CD4-positive, alpha-beta T cell (primary cell): ENCODE measurements at regions not wholly inside any gene's neighbourhood (a gene's known extent, or its start where the extent isn't known, plus 50 kb on each side); places are given as distances from the start of the nearest gene placed in this dataset.

Source experiments
- ATAC-seq: fragments of 200-7000 bp; cut with Tn5 transposase; one replicate; pipeline ENCODE4 v1.10.0; 2022; ENCODE audit warnings: mild to moderate bottlenecking; ENCODE audit not compliant: poor library complexity
- CTCF ChIA-PET: fragments of 350-600 bp; sonication (Branson Sonifier 250); formaldehyde crosslinking; loops from one replicate; lab custom pipeline; 2021; ENCODE audit warnings: antibody characterized with exemption, inconsistent platforms; lab: Charles Lee
- POLR2A ChIA-PET: fragments of 350-600 bp; sonication (Branson Sonifier 250); formaldehyde crosslinking; loops from one replicate; lab custom pipeline; 2021; ENCODE audit warnings: antibody characterized with exemption, inconsistent platforms; lab: Charles Lee
- DNase-seq, 14 experiments: peaks; one replicate each; pipeline ENCODE4 v3.0.0-alpha.2; 2013 to 2020; ENCODE audit warnings: mixed read lengths in 2 of 14
- H3K27ac ChIP-seq, 2 donors: one replicate each; pipeline versions ENCODE4 v1.5.1 to v1.7.0; 2013; ENCODE audit warnings: low read length in 2 of 2, low read depth in 1 of 2, mild to moderate bottlenecking in 1 of 2
- H3K27me3 ChIP-seq, 2 experiments: 1 replicate in 1 of 2; 2 replicates in 1 of 2; pipeline versions ENCODE4 v1.6.1 to v1.7.0; 2013; ENCODE audit warnings: low read length in 2 of 2, control low read depth in 1 of 2, mild to moderate bottlenecking in 1 of 2, moderate library complexity in 1 of 2; ENCODE audit not compliant: insufficient read depth in 2 of 2, control insufficient read depth in 1 of 2
- H3K36me3 ChIP-seq: one replicate; pipeline ENCODE4 v1.6.1; 2013; ENCODE audit warnings: low read length, control low read depth; ENCODE audit not compliant: insufficient read depth
- H3K4me1 ChIP-seq: one replicate; pipeline ENCODE4 v1.6.1; 2013; ENCODE audit warnings: low read length, control low read depth; ENCODE audit not compliant: insufficient read depth
- H3K4me3 ChIP-seq: one replicate; pipeline ENCODE4 v1.5.1; 2013; ENCODE audit warnings: mild to moderate bottlenecking, low read length, moderate library complexity
- H3K9me3 ChIP-seq, 2 experiments: 1 replicate in 1 of 2; 2 replicates in 1 of 2; pipeline versions ENCODE4 v1.6.1 to v1.7.0; 2013; ENCODE audit warnings: low read length in 2 of 2, mild to moderate bottlenecking in 2 of 2, control low read depth in 1 of 2, moderate library complexity in 1 of 2; ENCODE audit not compliant: control insufficient read depth in 1 of 2, insufficient read depth in 1 of 2
- H3K27ac Mint-ChIP-seq: one replicate; pipeline ENCODE4 v1.8.0; 2020; ENCODE audit warnings: mixed read lengths
- H3K27me3 Mint-ChIP-seq: one replicate; pipeline ENCODE4 v1.8.0; 2021; ENCODE audit warnings: mixed read lengths
- H3K36me3 Mint-ChIP-seq: one replicate; pipeline ENCODE4 v1.8.0; 2021; ENCODE audit warnings: low read depth, mixed read lengths
- H3K4me1 Mint-ChIP-seq: one replicate; pipeline ENCODE4 v1.8.0; 2021; ENCODE audit warnings: low read depth, mixed read lengths
- H3K4me3 Mint-ChIP-seq: one replicate; pipeline ENCODE4 v1.8.0; 2020; ENCODE audit warnings: mild to moderate bottlenecking, mixed read lengths
- H3K9me3 Mint-ChIP-seq: one replicate; pipeline ENCODE4 v1.8.0; 2020; ENCODE audit warnings: mixed read lengths
- CTCF ChIP-seq: fragments of 200-600 bp; IDR thresholded peaks from one replicate; pipeline ENCODE4 v1.8.0; 2022; ENCODE audit warnings: antibody characterized with exemption, mild to moderate bottlenecking
- intact Hi-C, 2 experiments: fragments of 100-400 bp; cut with DNase I in 1 of 2; cut with micrococcal nuclease in 1 of 2; formaldehyde crosslinking; loops; one replicate each; pipeline versions ENCODE4 v1.15.1 to v1.9.0; 2023 to 2025; cut with DNase I, micrococcal nuclease

GRCh38 chr10:20634839-20635238 lies 262.3 kb downstream of the NEBL start:
- Histone ChIP-seq H3K4me1 (no peaks in the 10 kb centered on the region), H3K36me3 (no peaks in the 10 kb centered on the region), H3K27me3 (no peaks in the 10 kb centered on the region), H3K9me3 (no peaks in the 10 kb centered on the region), H3K4me3 (no peak overlapping the region), H3K27ac (no peak overlapping the region)
- no peaks in the 10 kb centered on the region for H3K4me1 Mint-ChIP-seq
- ATAC-seq (no peak), DNase-seq (no peak)
- ChIA-PET CTCF (no interaction called here), POLR2A (no interaction called here)
- H3K27me3 Mint-ChIP-seq = no peaks in the 10 kb centered on the region
- peaks cover 5% of the 10 kb centered on the region for H3K9me3 Mint-ChIP-seq
- no peak for TF ChIP-seq CTCF
- no peak overlapping the region for H3K4me3 Mint-ChIP-seq
- no peak overlapping the region for H3K27ac Mint-ChIP-seq
- H3K36me3 Mint-ChIP-seq = no peaks in the 10 kb centered on the region
- intact Hi-C loops = no loop called here

- intact Hi-C loops = no loop called here
- no peak for DNase-seq
- H3K4me1 Mint-ChIP-seq = no peaks in the 10 kb centered on the region
- no peaks in the 10 kb centered on the region for H3K9me3 ChIP-seq
- ChIA-PET CTCF (no interaction called here), POLR2A (no interaction called here)
- no peak overlapping the region for H3K4me3 Mint-ChIP-seq
- no peaks in the 10 kb centered on the region for H3K36me3 ChIP-seq
- ATAC-seq = no peak
- no peak overlapping the region for H3K4me3 ChIP-seq
- H3K4me1 ChIP-seq = no peaks in the 10 kb centered on the region
- TF ChIP-seq CTCF = no peak
- H3K36me3 Mint-ChIP-seq = no peaks in the 10 kb centered on the region
- no peak overlapping the region for H3K27ac Mint-ChIP-seq
- H3K27ac ChIP-seq = no peak overlapping the region
- peaks cover 3% of the 10 kb centered on the region for H3K9me3 Mint-ChIP-seq
- H3K27me3 ChIP-seq = no peaks in the 10 kb centered on the region
- H3K27me3 Mint-ChIP-seq = no peaks in the 10 kb centered on the region
Measured at GRCh38 chr10:20633714-20634113, 263.4 kb downstream of the NEBL start.

GRCh38 chr10:20632696-20633095 lies 264.4 kb downstream of the NEBL start:
- no peak overlapping the region for H3K27ac Mint-ChIP-seq
- no peaks in the 10 kb centered on the region for H3K36me3 Mint-ChIP-seq
- DNase-seq (no peak), ATAC-seq (no peak)
- H3K4me1 ChIP-seq = no peaks in the 10 kb centered on the region
- H3K9me3 ChIP-seq = no peaks in the 10 kb centered on the region
- H3K27me3 Mint-ChIP-seq = no peaks in the 10 kb centered on the region
- H3K27ac ChIP-seq = no peak overlapping the region
- no peak overlapping the region for H3K4me3 ChIP-seq
- ChIA-PET CTCF (no interaction called here), POLR2A (no interaction called here)
- TF ChIP-seq CTCF = no peak
- no peaks in the 10 kb centered on the region for H3K36me3 ChIP-seq
- H3K4me1 Mint-ChIP-seq = no peaks in the 10 kb centered on the region
- peaks cover 3% of the 10 kb centered on the region for H3K9me3 Mint-ChIP-seq
- H3K4me3 Mint-ChIP-seq = no peak overlapping the region
- H3K27me3 ChIP-seq = no peaks in the 10 kb centered on the region
- intact Hi-C loops = no loop called here
